ENCODE measurements at regions not wholly inside any gene's neighbourhood (a gene's known extent, or its start where the extent isn't known, plus 50 kb on each side); places are given as distances from the start of the nearest gene placed in this dataset.

DNA sequence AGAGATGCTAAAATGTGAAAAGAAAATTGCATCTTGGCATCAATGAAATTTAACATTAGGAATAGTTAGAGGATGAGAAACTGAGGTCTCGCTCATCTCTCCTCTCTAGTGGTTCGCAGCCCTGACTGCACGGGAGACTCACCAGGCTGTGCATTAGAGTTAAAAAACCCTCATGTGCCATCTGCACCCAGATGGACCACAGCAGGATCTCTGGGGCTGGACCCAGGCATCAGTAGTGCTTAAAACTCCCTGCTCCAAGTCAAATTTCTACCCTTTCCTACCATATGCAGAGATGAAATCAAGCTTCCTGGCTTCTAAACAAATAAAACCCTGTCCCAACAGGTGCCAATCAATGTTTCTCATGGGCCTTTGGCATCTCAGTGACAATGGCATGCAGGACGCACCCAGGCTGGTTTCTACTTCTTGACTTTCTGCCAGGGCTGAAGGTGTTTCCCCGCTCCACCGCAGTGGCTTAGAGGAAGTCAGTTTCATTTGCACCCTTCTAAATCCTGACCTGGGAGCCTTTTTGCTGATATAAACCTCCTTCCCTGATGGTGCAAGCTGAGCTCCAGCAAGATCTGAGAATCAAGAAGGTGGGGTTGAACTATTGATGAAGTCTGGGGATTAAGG is 132.6 kb downstream of the NSG2 start:
- DNase-seq (ENCODE audit: low spot score) = no peak
- Histone ChIP-seq H2AFZ (replicated peaks) (no peak overlapping the region), H3K27ac (no peak overlapping the region), H3K36me3 (no peaks in the 10 kb centered on the region), H3K27me3 (no peaks in the 10 kb centered on the region), H3K9me3 (ENCODE audit: low read depth) (no peaks in the 10 kb centered on the region), H3K4me1 (no peaks in the 10 kb centered on the region), H3K4me2 (no peak overlapping the region), H3F3A (ENCODE audit: low read depth) (no peaks in the 10 kb centered on the region), H3K4me3 (no peak overlapping the region), H3K79me2 (ENCODE audit: low read depth) (no peaks in the 10 kb centered on the region), H4K20me1 (ENCODE audit: low read depth) (no peaks in the 10 kb centered on the region), H3K9ac (no peak overlapping the region)
- TF ChIP-seq EZH2 (IDR thresholded peaks at IDR 0.05) (no peak), EZH2phosphoT487 (IDR thresholded peaks at IDR 0.05) (no peak)
- TF ChIP-seq, protein P1, sequence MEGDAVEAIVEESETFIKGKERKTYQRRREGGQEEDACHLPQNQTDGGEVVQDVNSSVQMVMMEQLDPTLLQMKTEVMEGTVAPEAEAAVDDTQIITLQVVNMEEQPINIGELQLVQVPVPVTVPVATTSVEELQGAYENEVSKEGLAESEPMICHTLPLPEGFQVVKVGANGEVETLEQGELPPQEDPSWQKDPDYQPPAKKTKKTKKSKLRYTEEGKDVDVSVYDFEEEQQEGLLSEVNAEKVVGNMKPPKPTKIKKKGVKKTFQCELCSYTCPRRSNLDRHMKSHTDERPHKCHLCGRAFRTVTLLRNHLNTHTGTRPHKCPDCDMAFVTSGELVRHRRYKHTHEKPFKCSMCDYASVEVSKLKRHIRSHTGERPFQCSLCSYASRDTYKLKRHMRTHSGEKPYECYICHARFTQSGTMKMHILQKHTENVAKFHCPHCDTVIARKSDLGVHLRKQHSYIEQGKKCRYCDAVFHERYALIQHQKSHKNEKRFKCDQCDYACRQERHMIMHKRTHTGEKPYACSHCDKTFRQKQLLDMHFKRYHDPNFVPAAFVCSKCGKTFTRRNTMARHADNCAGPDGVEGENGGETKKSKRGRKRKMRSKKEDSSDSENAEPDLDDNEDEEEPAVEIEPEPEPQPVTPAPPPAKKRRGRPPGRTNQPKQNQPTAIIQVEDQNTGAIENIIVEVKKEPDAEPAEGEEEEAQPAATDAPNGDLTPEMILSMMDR (IDR thresholded peaks at IDR 0.05) = no peak
- Mint-ChIP-seq H3K4me3 (no peak overlapping the region), H3K27ac (peak overlapping the region; percentile 62), H3K4me1 (peaks cover 18% of the 10 kb centered on the region), H3K9me3 (no peaks in the 10 kb centered on the region), H3K27me3 (ENCODE audit: insufficient read depth, low read depth) (peaks cover 17% of the 10 kb centered on the region), H3K36me3 (no peaks in the 10 kb centered on the region)

DNA sequence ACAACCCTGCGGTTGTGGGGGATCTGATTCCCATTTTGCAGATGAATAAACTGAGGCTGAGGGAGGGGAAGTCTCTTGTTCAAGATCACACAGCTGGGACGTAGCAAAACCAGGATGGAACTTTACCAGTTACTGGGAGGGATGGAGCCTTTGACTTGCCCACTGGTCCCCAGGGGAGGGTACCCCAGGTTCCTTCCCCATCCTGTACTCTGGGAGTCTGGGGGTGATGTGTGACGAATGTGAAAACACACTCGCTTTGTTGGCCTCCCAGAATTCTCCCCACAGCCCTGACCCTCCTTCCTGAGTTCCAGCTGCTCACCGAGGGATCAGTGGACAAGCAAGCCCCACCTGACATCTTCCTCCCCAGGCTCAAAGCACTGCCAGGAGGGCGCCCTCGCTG is 135.1 kb downstream of the NSG2 start:
- no peak overlapping the region for H3K4me2 ChIP-seq
- no peak overlapping the region for H3K9ac ChIP-seq
- H3K36me3 Mint-ChIP-seq = no peaks in the 10 kb centered on the region
- no peaks in the 10 kb centered on the region for H3K36me3 ChIP-seq
- TF ChIP-seq EZH2 (IDR thresholded peaks at IDR 0.05) (no peak), EZH2phosphoT487 (IDR thresholded peaks at IDR 0.05) (no peak)
- TF ChIP-seq, protein P1 (IDR thresholded peaks at IDR 0.05) = no peak
- no peaks in the 10 kb centered on the region for H3K9me3 Mint-ChIP-seq
- H2AFZ ChIP-seq (replicated peaks) = no peak overlapping the region
- no peak overlapping the region for H3K4me3 ChIP-seq
- no peaks in the 10 kb centered on the region for H4K20me1 ChIP-seq (ENCODE audit: low read depth)
- H3K27ac ChIP-seq = no peak overlapping the region
- H3K27me3 Mint-ChIP-seq (ENCODE audit: insufficient read depth, low read depth) = peaks cover 13% of the 10 kb centered on the region
- H3K27ac Mint-ChIP-seq = peak overlapping the region; percentile 10
- no peaks in the 10 kb centered on the region for H3K79me2 ChIP-seq (ENCODE audit: low read depth)
- H3F3A ChIP-seq (ENCODE audit: low read depth) = no peaks in the 10 kb centered on the region
- no peaks in the 10 kb centered on the region for H3K9me3 ChIP-seq (ENCODE audit: low read depth)
- DNase-seq (ENCODE audit: low spot score) = no peak
- no peak overlapping the region for H3K4me3 Mint-ChIP-seq
- peaks cover 10% of the 10 kb centered on the region for H3K4me1 Mint-ChIP-seq
- H3K27me3 ChIP-seq = no peaks in the 10 kb centered on the region
- no peaks in the 10 kb centered on the region for H3K4me1 ChIP-seq

DNA sequence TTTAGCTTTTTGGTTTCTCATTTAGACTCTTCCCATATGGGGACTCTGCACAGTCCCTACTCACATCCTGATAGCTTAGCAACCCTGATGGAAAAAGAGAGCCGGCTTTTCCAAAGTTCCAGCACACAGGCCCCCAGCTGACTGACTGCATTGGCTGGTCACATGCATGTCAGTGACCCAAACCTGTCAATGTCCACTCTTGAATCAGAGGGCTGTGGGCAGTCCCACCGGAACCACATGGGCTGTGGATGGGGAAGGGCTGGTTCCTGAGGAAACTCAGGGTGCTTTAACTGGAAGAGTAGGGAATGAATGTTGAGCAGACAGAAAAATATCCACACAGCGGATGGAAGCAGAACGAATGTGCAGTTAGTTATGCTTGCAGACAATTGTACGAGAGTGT is 136.6 kb downstream of the NSG2 start:
- no peak overlapping the region for H2AFZ ChIP-seq (replicated peaks)
- H3K36me3 ChIP-seq = no peaks in the 10 kb centered on the region
- H3K27ac Mint-ChIP-seq = no peak overlapping the region
- H3K4me1 Mint-ChIP-seq = peaks cover 25% of the 10 kb centered on the region
- DNase-seq (ENCODE audit: low spot score) = no peak
- no peak overlapping the region for H3K9ac ChIP-seq
- H3K27ac ChIP-seq = no peak overlapping the region
- no peaks in the 10 kb centered on the region for H3K9me3 Mint-ChIP-seq
- TF ChIP-seq, protein P1 (IDR thresholded peaks at IDR 0.05) = no peak
- TF ChIP-seq EZH2phosphoT487 (IDR thresholded peaks at IDR 0.05) (no peak), EZH2 (IDR thresholded peaks at IDR 0.05) (no peak)
- no peaks in the 10 kb centered on the region for H4K20me1 ChIP-seq (ENCODE audit: low read depth)
- H3K27me3 ChIP-seq = no peaks in the 10 kb centered on the region
- peaks cover 13% of the 10 kb centered on the region for H3K27me3 Mint-ChIP-seq (ENCODE audit: insufficient read depth, low read depth)
- H3F3A ChIP-seq (ENCODE audit: low read depth) = no peaks in the 10 kb centered on the region
- H3K4me2 ChIP-seq = no peak overlapping the region
- no peaks in the 10 kb centered on the region for H3K9me3 ChIP-seq (ENCODE audit: low read depth)
- H3K79me2 ChIP-seq (ENCODE audit: low read depth) = no peaks in the 10 kb centered on the region
- H3K4me1 ChIP-seq = peaks cover 7% of the 10 kb centered on the region
- H3K4me3 Mint-ChIP-seq = no peak overlapping the region
- no peaks in the 10 kb centered on the region for H3K36me3 Mint-ChIP-seq
- H3K4me3 ChIP-seq = no peak overlapping the region

All from neural progenitor cell (in vitro differentiated cells).